Activated CD4-positive, alpha-beta T cell treated with anti-CD3 and anti-CD28 coated beads, Interleukin-2, amount 50 U/mL, for 1 hour (primary cell): ENCODE measurements at regions not wholly inside any gene's neighbourhood (a gene's known extent, or its start where the extent isn't known, plus 50 kb on each side); places are given as distances from the start of the nearest gene placed in this dataset.

Experiments used
- DNase-seq: peaks from one replicate; pipeline ENCODE4 v3.0.0-alpha.2; 2020

DNA sequence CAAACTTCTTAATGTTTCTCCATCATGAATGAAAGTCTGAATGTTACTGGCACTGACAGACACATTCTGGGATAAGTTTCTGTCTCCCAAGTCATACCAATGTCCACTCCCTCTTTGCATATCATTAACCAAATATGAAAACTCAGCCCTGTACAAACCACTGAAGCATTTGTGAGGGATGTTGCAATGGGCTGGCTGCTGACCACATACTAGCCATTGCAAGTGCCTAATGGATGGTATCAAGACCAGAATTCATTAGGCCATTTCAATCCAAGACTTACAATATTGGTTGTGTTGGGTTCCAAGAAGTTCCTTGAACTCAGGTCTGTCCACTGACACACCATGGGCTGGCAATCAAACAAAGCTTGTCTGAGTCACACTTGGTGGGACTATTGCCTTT lies 73.8 kb downstream of the CBLN2 start:
- no peak for DNase-seq

- no peak for DNase-seq
These were observed 76.0 kb downstream of the CBLN2 start for GRCh38 chr18:72468021-72468710.

DNA sequence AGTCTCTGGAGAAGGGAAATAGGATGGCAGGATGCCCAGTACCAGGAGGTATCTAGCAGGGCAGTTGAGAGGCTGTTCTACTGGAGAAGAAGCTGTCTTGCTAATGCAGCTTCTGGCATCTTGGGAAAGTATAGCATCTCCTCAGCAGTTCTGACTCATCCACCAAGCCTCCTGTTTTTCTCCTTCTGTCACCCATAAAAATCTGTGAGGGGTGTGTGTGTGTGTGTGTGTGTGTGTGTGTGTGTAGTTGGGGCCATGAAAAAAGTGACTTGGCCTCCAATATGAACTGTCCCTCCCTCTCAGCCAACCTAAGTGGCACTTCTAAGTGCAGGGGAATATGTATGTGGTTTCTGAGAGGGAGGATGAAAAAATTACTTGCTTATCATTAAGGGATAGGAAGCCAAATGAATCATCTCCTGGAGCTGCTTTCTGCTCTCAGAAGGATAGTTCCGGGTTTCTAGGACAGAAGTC lies 83.9 kb downstream of the CBLN2 start:
- DNase-seq: no peak

GRCh38 chr18:72458271-72458670 lies 85.9 kb downstream of the CBLN2 start:
- DNase-seq: no peak

DNA sequence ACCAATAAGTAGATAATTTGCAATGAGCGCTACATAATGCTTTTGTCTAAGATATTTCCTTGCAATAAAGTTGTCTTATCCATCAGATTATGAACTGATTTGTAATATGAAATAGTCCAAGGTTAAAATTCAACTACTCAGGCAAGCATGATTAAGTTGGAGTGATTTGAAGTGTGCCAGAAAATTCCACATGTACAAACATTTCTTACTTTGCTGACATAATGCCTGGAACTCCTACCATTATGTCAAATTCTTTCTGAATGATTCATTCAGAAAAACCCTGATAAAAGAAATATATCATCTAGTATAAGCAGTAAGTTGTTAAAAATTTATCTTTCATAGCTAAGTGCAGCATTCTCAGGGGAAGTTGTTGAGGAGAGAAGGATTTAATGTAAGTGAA lies 87.3 kb downstream of the CBLN2 start:
- no peak for DNase-seq

DNA sequence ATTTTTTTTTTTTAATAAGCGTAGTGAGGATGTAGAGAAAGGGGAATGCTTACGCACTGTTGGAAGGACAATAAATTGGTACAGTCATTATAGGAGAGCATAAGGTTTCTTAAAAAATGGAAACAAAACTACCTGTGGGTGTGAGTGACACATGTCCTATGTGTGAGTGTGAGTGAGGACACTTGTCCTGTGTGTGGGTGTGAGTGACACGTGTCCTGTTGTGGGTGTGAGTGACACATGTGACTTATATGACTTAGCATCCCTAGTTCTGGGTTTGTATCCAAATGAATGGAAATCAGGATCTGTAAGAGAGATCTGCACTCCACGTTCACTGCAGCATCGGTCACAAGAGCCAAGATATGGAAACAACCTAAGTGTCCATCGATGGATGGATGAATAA lies 91.8 kb downstream of the CBLN2 start:
- DNase-seq: no peak

- no peak for DNase-seq
These were observed 99.4 kb downstream of the CBLN2 start for GRCh38 chr18:72444798-72445155.

GRCh38 chr18:72444111-72444797 lies 99.9 kb downstream of the CBLN2 start:
- no peak for DNase-seq

GRCh38 chr18:72436401-72436800 lies 107.7 kb downstream of the CBLN2 start:
- DNase-seq: no peak

GRCh38 chr18:72433756-72434155 lies 110.4 kb downstream of the CBLN2 start:
- no peak for DNase-seq

DNA sequence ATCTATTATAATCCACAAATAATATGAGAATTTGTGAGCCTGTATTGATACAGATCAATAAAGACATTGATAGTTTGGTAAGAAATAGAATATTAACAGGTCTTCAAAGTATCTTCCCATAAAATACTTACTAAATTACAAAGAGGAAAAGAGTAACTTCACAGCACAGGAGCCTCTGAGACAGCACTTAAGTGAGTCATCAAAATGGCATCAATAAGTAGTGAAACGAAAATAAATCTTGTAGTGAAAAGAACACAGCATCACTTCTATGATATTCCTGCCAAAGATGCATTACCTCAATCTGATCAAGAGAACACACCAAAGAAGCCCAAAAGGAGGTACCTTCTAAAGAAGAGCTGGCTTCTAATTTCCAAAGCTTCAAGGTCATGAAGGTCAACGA lies 116.4 kb downstream of the CBLN2 start:
- no peak for DNase-seq

DNA sequence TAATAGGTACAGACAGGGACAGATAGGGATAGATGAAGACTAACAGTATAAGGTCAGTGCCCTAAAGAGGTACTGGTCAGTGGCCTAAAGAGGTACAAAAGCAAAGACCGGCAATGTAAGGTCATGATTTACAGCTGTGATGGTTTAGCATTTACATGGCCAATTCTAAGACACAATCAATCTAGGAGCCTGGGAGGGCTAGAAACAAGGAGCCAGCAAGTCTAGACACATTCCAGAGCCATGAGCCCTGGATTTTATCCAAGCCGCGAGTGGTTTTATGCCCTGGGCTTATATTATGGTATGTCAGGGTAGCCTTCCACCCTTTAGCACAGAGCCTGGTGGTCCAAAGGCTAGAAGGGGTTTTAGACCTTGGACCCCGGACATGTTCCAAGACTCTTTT lies 124.2 kb downstream of the CBLN2 start:
- DNase-seq: no peak

DNA sequence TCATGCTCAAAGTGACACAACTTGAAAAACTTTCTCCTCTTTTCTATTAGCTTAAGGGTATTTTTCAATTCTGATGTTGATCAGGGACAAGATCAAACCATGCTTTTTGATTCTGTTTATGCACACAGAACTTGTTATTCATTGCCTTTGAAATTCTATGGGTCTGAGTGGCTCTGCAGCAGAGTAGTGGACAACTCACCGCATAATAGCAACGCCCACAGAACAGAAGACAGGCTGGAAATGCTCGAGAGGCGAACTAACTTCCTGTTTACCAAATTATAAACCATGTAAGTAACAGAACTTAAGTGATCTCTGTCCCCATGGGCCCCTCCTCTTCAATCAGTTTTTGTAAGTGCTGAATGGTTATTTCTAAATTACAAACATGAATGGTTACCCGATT lies 131.2 kb downstream of the CBLN2 start:
- no peak for DNase-seq

GRCh38 chr18:72411261-72411660 lies 132.9 kb downstream of the CBLN2 start:
- DNase-seq: no peak

DNA sequence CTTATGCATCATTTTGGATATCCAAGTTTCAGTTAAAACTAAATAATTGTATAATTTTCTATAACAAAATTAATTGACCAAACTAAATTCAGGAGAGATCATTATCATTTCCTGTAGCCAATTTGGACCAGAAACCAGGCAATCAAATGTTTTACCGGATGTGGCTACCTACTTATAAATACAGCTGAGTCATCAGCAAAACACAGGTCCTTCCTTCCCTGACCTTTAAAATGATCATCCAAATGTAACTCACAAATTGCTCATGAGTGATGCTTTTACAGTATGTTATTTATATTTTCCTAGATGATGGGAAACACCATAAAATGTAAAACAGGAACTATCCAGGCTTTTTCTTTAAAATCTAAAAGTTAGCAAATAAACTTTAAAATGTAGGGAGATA lies 133.7 kb downstream of the CBLN2 start:
- no peak for DNase-seq

DNA sequence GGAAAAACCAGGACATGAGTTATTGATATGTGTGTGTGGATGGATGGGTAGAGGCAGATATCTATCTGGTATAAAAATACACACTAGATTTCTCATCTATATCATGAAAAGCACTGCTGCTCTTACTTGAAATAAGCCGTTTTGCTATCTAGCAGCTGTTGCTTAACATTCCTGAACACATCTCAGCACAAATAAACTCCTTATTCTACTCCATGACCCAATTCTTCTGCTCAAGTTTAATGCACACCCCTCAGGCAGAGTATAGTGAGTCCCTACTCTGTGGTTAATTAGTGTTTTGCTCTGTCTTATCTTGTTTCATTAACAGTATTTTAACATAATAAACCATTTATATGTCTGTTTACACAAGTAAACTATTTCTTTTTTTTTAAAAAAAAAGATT lies 134.2 kb downstream of the CBLN2 start:
- DNase-seq: no peak

GRCh38 chr18:72407048-72407447 lies 137.1 kb downstream of the CBLN2 start:
- no peak for DNase-seq

DNA sequence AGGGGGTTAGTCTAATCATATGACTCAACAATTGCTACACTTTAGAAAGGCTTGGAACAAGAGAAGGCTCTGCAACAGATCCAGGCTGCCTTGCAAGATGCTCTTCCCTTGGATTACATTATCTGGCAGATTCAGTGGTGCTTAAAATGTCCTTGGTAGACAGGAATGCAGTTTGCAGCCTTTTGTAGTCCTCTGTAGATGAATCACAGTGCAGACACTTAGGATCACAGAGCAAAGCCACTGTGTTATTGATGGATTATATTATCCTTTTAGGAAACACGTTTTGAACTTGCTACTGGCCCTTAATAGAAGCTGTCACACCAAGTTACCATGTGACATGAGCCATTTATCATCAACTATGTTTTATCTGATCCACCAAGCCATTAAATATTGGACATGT lies 152.2 kb downstream of the CBLN2 start:
- no peak for DNase-seq

DNA sequence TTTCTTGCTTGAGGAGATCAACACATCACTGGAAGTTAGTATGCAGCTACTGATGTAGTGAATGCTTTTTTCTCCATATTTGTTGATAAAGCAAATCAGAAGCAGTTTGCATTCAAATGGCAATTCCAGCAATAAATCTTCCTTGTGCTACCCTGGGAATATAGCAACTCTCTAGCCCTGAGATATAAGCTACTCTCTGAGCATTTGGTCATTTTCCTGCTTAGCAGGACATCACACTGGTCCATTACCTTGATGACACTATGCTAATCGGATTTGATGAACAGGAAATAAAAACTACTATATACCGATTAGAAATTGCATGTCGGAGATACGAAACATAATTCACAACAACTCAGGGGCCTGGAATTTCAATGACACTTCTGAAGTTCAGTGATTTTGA lies 152.7 kb downstream of the CBLN2 start:
- DNase-seq: no peak

DNA sequence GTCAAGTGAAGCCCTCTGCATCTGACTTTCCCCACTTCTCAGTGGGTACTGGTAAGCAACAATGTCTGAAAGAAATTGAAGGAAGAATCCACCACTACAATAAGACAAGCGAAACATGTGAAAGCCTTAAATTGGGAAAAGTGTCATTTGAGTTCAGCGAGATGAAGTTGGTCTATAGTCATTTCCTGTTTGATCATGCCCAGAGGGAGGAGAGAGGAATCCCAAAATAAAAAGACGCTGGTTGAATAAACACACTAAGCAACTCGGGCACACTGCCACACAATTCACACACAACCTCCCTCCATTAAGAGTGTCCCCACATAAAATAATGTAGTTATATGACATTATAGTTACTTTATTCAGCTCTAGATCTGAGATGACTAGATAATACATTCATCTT lies 166.1 kb downstream of the CBLN2 start:
- DNase-seq: no peak

DNA sequence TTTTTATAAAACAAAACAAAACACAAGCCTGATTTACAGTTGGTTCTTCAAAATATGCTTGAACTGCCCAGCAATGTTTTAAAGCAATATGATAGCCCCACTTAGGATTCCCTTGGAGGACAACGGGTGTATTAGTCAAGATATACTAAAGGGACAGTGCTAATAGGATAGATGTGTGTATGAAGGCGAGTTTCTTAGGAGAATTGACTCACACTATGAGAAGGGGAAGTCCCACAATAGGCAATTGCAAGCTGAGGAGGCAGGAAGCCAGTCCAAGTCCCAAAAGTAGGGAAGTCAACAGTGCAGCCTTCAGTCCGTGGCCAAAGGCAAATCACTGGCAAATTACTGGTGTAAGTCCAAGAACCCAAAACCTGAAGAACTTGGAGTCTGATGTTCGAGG lies 167.9 kb downstream of the CBLN2 start:
- DNase-seq: no peak

DNA sequence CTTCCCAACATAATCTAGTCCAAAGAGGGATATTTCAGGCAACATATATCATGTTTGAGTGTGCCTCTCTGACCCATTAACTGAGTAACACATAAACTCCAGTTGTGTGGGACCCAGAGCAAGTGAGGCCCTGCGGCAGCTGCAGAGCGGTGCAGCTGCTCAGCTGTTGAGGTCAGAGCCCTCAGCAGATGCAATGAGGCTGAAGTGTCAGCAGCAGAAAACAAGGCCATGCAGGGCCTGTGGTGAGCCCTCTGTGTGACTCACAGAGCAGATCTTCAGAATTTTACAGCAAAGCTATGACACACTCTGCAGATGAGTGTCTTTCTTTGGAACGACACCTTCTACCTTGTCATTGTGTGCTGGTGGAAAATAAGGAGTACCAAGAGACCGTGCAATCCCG lies 168.5 kb downstream of the CBLN2 start:
- DNase-seq: no peak

DNA sequence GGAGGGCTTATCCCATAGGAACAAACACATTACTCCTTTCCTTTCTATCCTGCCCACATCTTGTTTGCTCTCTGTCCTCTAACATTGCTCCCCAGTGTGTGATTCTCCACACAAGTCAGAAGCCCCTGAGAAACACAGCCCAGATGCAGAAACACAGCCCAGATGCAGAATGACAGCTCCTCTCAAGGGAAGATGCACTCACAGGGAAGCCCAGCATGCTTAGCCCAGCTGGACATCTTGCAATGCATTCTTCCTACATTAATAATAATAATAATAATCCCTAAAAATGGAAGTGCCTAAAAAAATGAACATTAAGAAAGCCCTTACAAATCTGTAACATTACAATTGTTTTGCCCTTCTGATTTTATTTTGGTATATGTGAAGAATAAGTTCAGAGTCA lies 172.1 kb downstream of the CBLN2 start:
- DNase-seq: no peak

GRCh38 chr18:72368308-72368707 lies 175.8 kb downstream of the CBLN2 start:
- no peak for DNase-seq

DNA sequence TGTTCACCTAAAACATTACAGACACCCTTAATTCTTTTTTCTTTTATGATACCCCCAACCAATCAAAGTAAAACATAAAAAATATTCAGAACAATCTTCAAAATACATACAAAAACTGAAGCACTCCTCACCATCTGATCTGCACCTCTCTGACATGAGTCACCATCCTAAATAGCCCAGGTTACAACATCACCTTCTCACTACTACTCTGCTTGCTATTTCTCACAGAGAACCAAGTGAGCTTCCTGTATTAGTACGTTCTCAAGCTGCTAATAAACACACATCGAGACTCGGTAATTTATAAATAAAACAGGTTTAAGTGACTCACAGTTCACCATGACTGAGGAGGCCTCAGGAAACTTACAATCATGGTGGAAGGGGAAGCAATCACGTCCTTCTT lies 183.5 kb downstream of the CBLN2 start:
- no peak for DNase-seq
